Panc1 (cell line): ENCODE measurements at regions not wholly inside any gene's neighbourhood (a gene's known extent, or its start where the extent isn't known, plus 50 kb on each side); places are given as distances from the start of the nearest gene placed in this dataset.

Experiments
- ATAC-seq: fragments of 200-7000 bp; cut with Tn5 transposase; 2 replicates; pipeline ENCODE4 v1.9.1; 2020; ENCODE audit warnings: mild to moderate bottlenecking, moderate library complexity
- BruUV-seq: library from RNA; stranded (reverse); fragments of 400-500 nt; replicated peaks from 2 replicates; lab custom pipeline; 2021; lab: Mats Ljungman, UMichigan
- CTCF ChIA-PET: fragments of 300-600 bp; sonication (Branson Sonifier 250); formaldehyde crosslinking; loops from one replicate; lab custom pipeline; 2022; ENCODE audit warnings: antibody characterized with exemption; lab: Charles Lee
- POLR2A ChIA-PET: fragments of 300-600 bp; sonication (Branson Sonifier 250); formaldehyde crosslinking; loops from one replicate; lab custom pipeline; 2022; ENCODE audit warnings: antibody characterized with exemption; lab: Charles Lee
- DNase-seq: peaks from one replicate; pipeline ENCODE4 v3.0.0-alpha.2; 2010; ENCODE audit warnings: low read depth, low spot score
- H3K27ac ChIP-seq: 2 replicates; pipeline ENCODE4 v1.5.1; 2011; ENCODE audit warnings: mild to moderate bottlenecking, low read length, inconsistent platforms
- H3K27me3 ChIP-seq: fragments of 200-500 bp; sonication (Bioruptor generic); 2 replicates; pipeline ENCODE4 v1.6.0; 2014; ENCODE audit warnings: low read length, inconsistent platforms; ENCODE audit not compliant: control insufficient read depth, insufficient read depth
- H3K36me3 ChIP-seq: fragments of 200-500 bp; sonication (Bioruptor generic); 2 replicates; pipeline ENCODE4 v1.5.1; 2014; ENCODE audit warnings: inconsistent platforms, mild to moderate bottlenecking, low read length, moderate library complexity; ENCODE audit not compliant: control insufficient read depth, insufficient read depth
- H3K4me1 ChIP-seq: 2 replicates; pipeline ENCODE4 v1.5.1; 2011; ENCODE audit warnings: inconsistent platforms, mild to moderate bottlenecking, low read length, moderate library complexity; ENCODE audit not compliant: control insufficient read depth, insufficient read depth
- H3K4me3 ChIP-seq, 2 experiments: 2 replicates each; pipeline ENCODE4 v1.5.1; 2011 to 2012; ENCODE audit warnings: low read depth in 2 of 2, low read length in 2 of 2, mild to moderate bottlenecking in 2 of 2, inconsistent platforms in 1 of 2, moderate library complexity in 1 of 2
- H3K9me3 ChIP-seq: fragments of 200-500 bp; sonication (Bioruptor generic); 2 replicates; pipeline ENCODE4 v1.5.1; 2014; ENCODE audit warnings: low read depth, mild to moderate bottlenecking, inconsistent platforms, low read length, moderate library complexity; ENCODE audit not compliant: control insufficient read depth, insufficient read depth
- CTCF ChIP-seq: fragments of 450-650 bp; IDR thresholded peaks from 2 replicates; pipeline ENCODE4 v1.5.1; 2017; ENCODE audit warnings: mild to moderate bottlenecking
- POLR2AphosphoS5 ChIP-seq: IDR thresholded peaks from 2 replicates; pipeline ENCODE4 v1.6.1; 2012; ENCODE audit warnings: mild to moderate bottlenecking, low read depth, low read length, moderate library complexity
- SIN3A ChIP-seq: IDR thresholded peaks from 2 replicates; pipeline ENCODE4 v1.6.1; 2012; ENCODE audit warnings: low read depth, mild to moderate bottlenecking, low read length, moderate library complexity, borderline replicate concordance; ENCODE audit not compliant: insufficient read depth
- TCF7L2 ChIP-seq: IDR thresholded peaks from 2 replicates; pipeline ENCODE4 v1.6.1; 2011; ENCODE audit warnings: mild to moderate bottlenecking, low read depth, low read length, inconsistent platforms
- in situ Hi-C: cut with HindIII; loops from 2 replicates; pipeline ENCODE4 v1.10.0; 2016; ENCODE audit warnings: low sequenced_read_pairs, low pct_unique_long_range_greater_than_20kb
- intact Hi-C: fragments of 100-400 bp; cut with micrococcal nuclease; formaldehyde crosslinking; loops from one replicate; pipeline ENCODE4 v1.10.0; 2022; ENCODE audit not compliant: unreplicated experiment
- TF ChIP-seq, protein P1 (sequence below), 2 experiments: IDR thresholded peaks; 2 replicates each; pipeline ENCODE4 v1.6.1; 2011 to 2012; ENCODE audit warnings: low read depth in 2 of 2, control low read depth in 1 of 2, low read length in 1 of 2, mild to moderate bottlenecking in 1 of 2, moderate library complexity in 1 of 2; ENCODE audit not compliant: insufficient read depth in 1 of 2

DNA sequence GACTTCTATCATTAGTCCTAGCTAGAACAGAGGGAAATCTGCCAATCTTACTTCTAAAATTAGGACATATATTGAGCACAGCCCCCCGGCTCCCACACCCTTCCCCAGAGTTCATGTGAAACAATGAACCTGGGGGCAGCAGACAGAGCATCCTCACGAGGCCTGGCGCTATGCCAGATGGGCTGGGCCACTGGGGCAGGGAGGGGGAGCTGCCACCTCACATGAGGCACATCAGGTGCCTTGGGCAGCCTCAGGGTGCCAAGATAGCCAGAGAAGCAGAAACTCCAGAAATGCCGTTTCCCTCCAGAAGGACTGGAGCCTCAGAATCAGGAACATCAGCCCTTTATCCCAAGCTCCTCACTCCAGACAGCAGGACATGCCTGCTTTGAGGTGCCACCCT, 92.8 kb upstream of the LANCL2 start:
- no peak overlapping the region for H3K27ac ChIP-seq
- H3K9me3 ChIP-seq = no peaks in the 10 kb centered on the region
- ChIA-PET CTCF (interaction anchor here (2.3 kb wide), 1 partner anchor 17 kb away, joined by 7 read pairs; no protein-coding TSS in a partner anchor), POLR2A (no interaction called here)
- no peaks in the 10 kb centered on the region for H3K36me3 ChIP-seq
- DNase-seq = no peak
- no peaks in the 10 kb centered on the region for H3K4me1 ChIP-seq
- H3K27me3 ChIP-seq = peaks cover 3% of the 10 kb centered on the region; the same call in 1 of the 2 replicates
- no peak for ATAC-seq
- TF ChIP-seq POLR2AphosphoS5 = no peak
- TF ChIP-seq, protein P1, sequence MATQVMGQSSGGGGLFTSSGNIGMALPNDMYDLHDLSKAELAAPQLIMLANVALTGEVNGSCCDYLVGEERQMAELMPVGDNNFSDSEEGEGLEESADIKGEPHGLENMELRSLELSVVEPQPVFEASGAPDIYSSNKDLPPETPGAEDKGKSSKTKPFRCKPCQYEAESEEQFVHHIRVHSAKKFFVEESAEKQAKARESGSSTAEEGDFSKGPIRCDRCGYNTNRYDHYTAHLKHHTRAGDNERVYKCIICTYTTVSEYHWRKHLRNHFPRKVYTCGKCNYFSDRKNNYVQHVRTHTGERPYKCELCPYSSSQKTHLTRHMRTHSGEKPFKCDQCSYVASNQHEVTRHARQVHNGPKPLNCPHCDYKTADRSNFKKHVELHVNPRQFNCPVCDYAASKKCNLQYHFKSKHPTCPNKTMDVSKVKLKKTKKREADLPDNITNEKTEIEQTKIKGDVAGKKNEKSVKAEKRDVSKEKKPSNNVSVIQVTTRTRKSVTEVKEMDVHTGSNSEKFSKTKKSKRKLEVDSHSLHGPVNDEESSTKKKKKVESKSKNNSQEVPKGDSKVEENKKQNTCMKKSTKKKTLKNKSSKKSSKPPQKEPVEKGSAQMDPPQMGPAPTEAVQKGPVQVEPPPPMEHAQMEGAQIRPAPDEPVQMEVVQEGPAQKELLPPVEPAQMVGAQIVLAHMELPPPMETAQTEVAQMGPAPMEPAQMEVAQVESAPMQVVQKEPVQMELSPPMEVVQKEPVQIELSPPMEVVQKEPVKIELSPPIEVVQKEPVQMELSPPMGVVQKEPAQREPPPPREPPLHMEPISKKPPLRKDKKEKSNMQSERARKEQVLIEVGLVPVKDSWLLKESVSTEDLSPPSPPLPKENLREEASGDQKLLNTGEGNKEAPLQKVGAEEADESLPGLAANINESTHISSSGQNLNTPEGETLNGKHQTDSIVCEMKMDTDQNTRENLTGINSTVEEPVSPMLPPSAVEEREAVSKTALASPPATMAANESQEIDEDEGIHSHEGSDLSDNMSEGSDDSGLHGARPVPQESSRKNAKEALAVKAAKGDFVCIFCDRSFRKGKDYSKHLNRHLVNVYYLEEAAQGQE (IDR thresholded peaks at IDR 0.05; ENCODE audit: insufficient read depth in 1 of 2, low read depth in 2 of 2, low read length in 1 of 2) = no peak
- TF ChIP-seq SIN3A = no peak
- no peak for TF ChIP-seq TCF7L2
- TF ChIP-seq CTCF = no peak
- in situ Hi-C loops = no loop called here
- intact Hi-C loops = no loop called here
- no TSS peak for BruUV-seq
- no peak overlapping the region for H3K4me3 ChIP-seq

DNA sequence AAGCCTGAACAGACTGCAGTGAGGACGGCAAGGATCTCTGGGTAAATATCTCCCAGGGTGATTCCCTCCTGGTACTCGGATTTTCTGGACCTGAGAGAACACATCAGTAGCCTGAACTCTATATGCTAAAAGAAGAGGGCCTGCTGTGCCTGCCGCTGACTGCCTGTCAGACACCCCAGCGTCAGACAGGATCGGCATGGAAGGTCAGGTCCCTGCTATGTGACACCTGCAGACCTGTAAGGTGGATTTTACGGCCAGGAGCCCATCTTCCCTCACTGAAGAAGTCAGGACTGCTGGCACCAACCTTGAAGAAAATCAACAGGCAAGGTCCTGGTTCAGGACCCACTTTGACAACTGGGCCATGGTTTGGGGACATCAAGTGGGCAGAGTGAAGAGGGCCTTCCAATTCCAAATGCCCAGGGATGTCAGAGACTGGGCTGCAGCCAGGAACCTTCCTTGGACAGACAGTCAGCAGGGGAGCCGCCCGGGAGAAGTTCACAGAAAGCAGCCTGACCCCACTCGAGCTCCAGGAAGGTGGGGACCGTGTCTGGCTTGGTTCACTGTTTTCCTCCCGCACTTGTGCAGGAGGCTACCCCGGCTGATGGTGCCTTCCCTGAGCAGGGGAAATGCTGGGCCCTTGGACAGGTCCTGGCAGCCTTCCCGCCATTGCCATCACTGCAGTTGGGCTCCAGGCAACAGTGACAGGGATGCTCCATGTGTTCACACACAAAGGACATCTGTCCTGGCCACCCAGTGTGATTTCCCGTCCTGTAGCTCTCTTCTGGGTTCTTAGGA, 91.8 kb upstream of the LANCL2 start:
- in situ Hi-C loops (no loop called here), intact Hi-C loops (no loop called here)
- H3K9me3 ChIP-seq = no peaks in the 10 kb centered on the region
- BruUV-seq = no TSS peak
- ChIA-PET CTCF (no interaction called here), POLR2A (no interaction called here)
- ATAC-seq = no peak
- no peaks in the 10 kb centered on the region for H3K4me1 ChIP-seq
- peaks cover 3% of the 10 kb centered on the region; the same call in 1 of the 2 replicates for H3K27me3 ChIP-seq
- no peak for DNase-seq
- H3K36me3 ChIP-seq = no peaks in the 10 kb centered on the region
- TF ChIP-seq TCF7L2 (no peak), POLR2AphosphoS5 (no peak), CTCF (no peak), SIN3A (no peak)
- TF ChIP-seq, protein P1 (IDR thresholded peaks at IDR 0.05; ENCODE audit: insufficient read depth in 1 of 2, low read depth in 2 of 2, low read length in 1 of 2) = no peak
- H3K27ac ChIP-seq = no peak overlapping the region
- H3K4me3 ChIP-seq = no peak overlapping the region
